ENCODE measurements at regions not wholly inside any gene's neighbourhood (a gene's known extent, or its start where the extent isn't known, plus 50 kb on each side); places are given as distances from the start of the nearest gene placed in this dataset.

GRCh38 chr5:60343102-60343501 is 356.9 kb downstream of the DEPDC1B start:
- no peaks in the 10 kb centered on the region for H4K20me1 ChIP-seq (ENCODE audit: insufficient read depth, low read length)
- no TSS peak for BruUV-seq (replicated peaks)
- H3K27ac ChIP-seq (ENCODE audit: insufficient read depth, low read length) = no peak overlapping the region
- H2AFZ ChIP-seq (replicated peaks; ENCODE audit: low read length, poor library complexity) = no peak overlapping the region
- no peak overlapping the region for H2AK9ac ChIP-seq (replicated peaks; ENCODE audit: low read depth, low read length, poor library complexity)
- ChIA-PET CTCF (no interaction called here), POLR2A (ENCODE audit: unreplicated experiment) (no interaction called here)
- H3K4ac ChIP-seq (ENCODE audit: low read depth, low read length) = no peak overlapping the region
- WGBS, 2 experiments (ENCODE audit: extremely low coverage in 2 of 2, insufficient read length in 1 of 2) = no CpG with 5 or more reads among the region's 4 CpGs
- H3K56ac ChIP-seq (ENCODE audit: extremely low read depth, insufficient read depth, low read length) = no peak overlapping the region
- H3K9me1 ChIP-seq (ENCODE audit: insufficient read depth, low read length) = no peaks in the 10 kb centered on the region
- H3K23ac ChIP-seq (ENCODE audit: low read depth, low read length) = no peak overlapping the region
- ATAC-seq (ENCODE audit: low read depth) (no peak), DNase-seq (no peak)
- H4K91ac ChIP-seq (ENCODE audit: insufficient read depth, low read depth, low read length) = no peak overlapping the region
- H3K4me3 ChIP-seq (ENCODE audit: insufficient read depth, low read depth, low read length) = no peak overlapping the region
- H3K27me3 ChIP-seq (ENCODE audit: control insufficient read depth, insufficient read depth, low read length) = no peaks in the 10 kb centered on the region
- no peak overlapping the region for H4K8ac ChIP-seq (ENCODE audit: low read depth in 2 of 2, low read length in 2 of 2)
- dilution Hi-C loops (cut with HindIII; ENCODE audit: low sequenced_read_pairs, unreplicated experiment) = no loop called here
- no peak overlapping the region for H3K14ac ChIP-seq (replicated peaks; ENCODE audit: low read depth, low read length)
- H2BK120ac ChIP-seq (ENCODE audit: low read depth, low read length) = no peak overlapping the region
- no peak overlapping the region for H2BK5ac ChIP-seq (ENCODE audit: low read depth, low read length, poor library complexity, severe bottlenecking)
- no peak overlapping the region for H3K18ac ChIP-seq (ENCODE audit: low read depth, low read length)
- H4K5ac ChIP-seq (ENCODE audit: low read depth, low read length) = no peak overlapping the region
- H3K4me2 ChIP-seq (ENCODE audit: low read depth, low read length) = no peak overlapping the region
- in situ Hi-C loops (cut with MboI; ENCODE audit: low sequenced_read_pairs) = no loop called here
- no peaks in the 10 kb centered on the region for H3K79me1 ChIP-seq (ENCODE audit: low read depth in 1 of 2, low read length in 2 of 2)
- H3K9ac ChIP-seq (ENCODE audit: low read depth, low read length) = no peak overlapping the region
- H2BK15ac ChIP-seq (ENCODE audit: low read depth, low read length) = no peak overlapping the region
- intact Hi-C loops (cut with micrococcal nuclease) = no loop called here
- H2AK5ac ChIP-seq (ENCODE audit: low read depth, low read length) = no peak overlapping the region
- no peak for TF ChIP-seq MAFK (IDR thresholded peaks at IDR 0.05; ENCODE audit: low read depth, low read length)
- TF ChIP-seq SMC3 (IDR thresholded peaks at IDR 0.05; ENCODE audit: low read depth, low read length) = no peak
- no peak for TF ChIP-seq FOS (IDR thresholded peaks at IDR 0.05; ENCODE audit: low read depth, low read length)
- no peak for TF ChIP-seq RFX5 (IDR thresholded peaks at IDR 0.05; ENCODE audit: low read depth, low read length)
- no peak for TF ChIP-seq POLR2A (IDR thresholded peaks at IDR 0.05; ENCODE audit: low read depth, low read length)
- TF ChIP-seq ELK1 (IDR thresholded peaks at IDR 0.05; ENCODE audit: borderline replicate concordance, low read depth, low read length) = no peak
- TF ChIP-seq MXI1 (IDR thresholded peaks at IDR 0.05; ENCODE audit: borderline replicate concordance, low read depth, low read length) = no peak
- TF ChIP-seq MAZ (IDR thresholded peaks at IDR 0.05; ENCODE audit: borderline replicate concordance, low read depth, low read length) = no peak
- no peak for TF ChIP-seq RAD21 (IDR thresholded peaks at IDR 0.05; ENCODE audit: low read length)
- no peak for TF ChIP-seq RCOR1 (IDR thresholded peaks at IDR 0.05; ENCODE audit: insufficient replicate concordance, low read length)
- TF ChIP-seq CTCF (conservative IDR thresholded peaks at IDR 0.05; ENCODE audit: low read depth, low read length) = no peak
- no peak for TF ChIP-seq BHLHE40 (IDR thresholded peaks at IDR 0.05; ENCODE audit: low read depth, low read length)
- no peak for TF ChIP-seq CEBPB (IDR thresholded peaks at IDR 0.05; ENCODE audit: low read depth, low read length)
- H2BK20ac ChIP-seq (ENCODE audit: low read depth, low read length) = no peak overlapping the region
- H3K4me1 ChIP-seq (ENCODE audit: control insufficient read depth, insufficient read depth, low read length) = no peaks in the 10 kb centered on the region
- no peaks in the 10 kb centered on the region for H3K36me3 ChIP-seq (ENCODE audit: control insufficient read depth, insufficient read depth, low read length)
- H3K9me3 ChIP-seq (ENCODE audit: control insufficient read depth, insufficient read depth, low read length) = no peaks in the 10 kb centered on the region
